VCaP (cell line): ENCODE measurements at regions not wholly inside any gene's neighbourhood (a gene's known extent, or its start where the extent isn't known, plus 50 kb on each side); places are given as distances from the start of the nearest gene placed in this dataset.

Source experiments
- H3K27ac ChIP-seq: fragments of 450-650 bp; 2 replicates; pipeline ENCODE4 v1.5.1; 2017
- TF ChIP-seq, protein P1 (sequence below): fragments of 450-650 bp; conservative IDR thresholded peaks from 2 replicates; pipeline ENCODE4 v1.5.1; 2017; ENCODE audit warnings: mild to moderate bottlenecking, moderate library complexity

DNA sequence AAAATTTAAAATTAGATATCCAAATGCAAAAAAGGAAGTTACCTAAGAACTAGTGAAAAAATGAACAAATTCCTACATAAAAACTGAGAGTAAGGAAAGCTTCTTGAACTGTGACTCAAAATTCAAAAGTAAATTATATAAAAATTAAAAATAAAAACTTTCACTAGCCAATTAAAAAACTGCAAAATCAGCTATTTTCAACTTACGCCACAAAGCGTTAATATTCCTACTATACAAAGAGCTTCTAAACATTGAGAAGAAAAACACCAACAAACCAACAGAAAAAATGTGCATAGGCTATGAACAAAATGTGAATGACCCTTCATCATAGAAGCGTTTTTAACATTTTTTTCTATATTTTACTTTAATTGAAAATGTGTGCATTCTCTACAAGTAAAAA lies 445.7 kb downstream of the CDH2 start:
- no peak overlapping the region for H3K27ac ChIP-seq
- TF ChIP-seq, protein P1, sequence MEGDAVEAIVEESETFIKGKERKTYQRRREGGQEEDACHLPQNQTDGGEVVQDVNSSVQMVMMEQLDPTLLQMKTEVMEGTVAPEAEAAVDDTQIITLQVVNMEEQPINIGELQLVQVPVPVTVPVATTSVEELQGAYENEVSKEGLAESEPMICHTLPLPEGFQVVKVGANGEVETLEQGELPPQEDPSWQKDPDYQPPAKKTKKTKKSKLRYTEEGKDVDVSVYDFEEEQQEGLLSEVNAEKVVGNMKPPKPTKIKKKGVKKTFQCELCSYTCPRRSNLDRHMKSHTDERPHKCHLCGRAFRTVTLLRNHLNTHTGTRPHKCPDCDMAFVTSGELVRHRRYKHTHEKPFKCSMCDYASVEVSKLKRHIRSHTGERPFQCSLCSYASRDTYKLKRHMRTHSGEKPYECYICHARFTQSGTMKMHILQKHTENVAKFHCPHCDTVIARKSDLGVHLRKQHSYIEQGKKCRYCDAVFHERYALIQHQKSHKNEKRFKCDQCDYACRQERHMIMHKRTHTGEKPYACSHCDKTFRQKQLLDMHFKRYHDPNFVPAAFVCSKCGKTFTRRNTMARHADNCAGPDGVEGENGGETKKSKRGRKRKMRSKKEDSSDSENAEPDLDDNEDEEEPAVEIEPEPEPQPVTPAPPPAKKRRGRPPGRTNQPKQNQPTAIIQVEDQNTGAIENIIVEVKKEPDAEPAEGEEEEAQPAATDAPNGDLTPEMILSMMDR, result no peak

DNA sequence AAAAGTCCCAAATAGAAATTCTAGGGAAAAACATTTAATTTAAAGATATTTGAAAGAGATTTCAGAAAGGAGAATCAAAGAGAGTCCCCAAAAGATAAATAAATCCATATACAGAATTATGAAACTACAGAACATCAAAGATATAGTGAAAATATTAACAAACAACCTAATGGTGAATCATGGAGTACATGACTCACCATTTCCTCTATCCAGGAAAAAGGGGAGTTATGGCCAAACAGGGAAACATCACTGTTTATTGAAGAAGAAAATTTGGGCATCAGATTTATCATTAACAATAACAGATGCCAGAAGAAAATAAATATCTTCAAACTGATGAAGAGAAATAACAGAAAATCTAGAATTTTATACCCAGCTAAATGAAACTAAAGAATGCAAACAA lies 448.3 kb downstream of the CDH2 start:
- TF ChIP-seq, protein P1, result no peak
- H3K27ac ChIP-seq, result no peak overlapping the region

DNA sequence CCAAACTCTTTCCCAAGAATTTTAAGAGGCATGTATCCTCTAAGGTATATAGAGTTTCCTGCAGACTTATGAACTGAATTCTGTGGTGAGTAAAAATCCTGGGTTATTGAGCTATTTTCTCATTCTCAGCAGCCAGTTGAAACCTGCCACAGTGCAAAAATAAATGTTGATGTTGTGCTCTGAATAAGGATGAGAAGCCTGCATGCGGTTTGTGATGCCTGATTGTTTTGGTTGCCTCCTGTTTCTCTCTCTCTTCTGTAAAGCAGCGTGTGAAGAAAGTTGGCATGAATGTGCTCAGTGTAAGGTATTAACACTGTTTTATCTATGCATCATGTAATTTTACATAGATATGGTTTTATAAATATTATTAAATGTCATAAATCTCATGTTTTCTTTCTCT lies 452.6 kb downstream of the CDH2 start:
- TF ChIP-seq, protein P1, result no peak
- no peak overlapping the region for H3K27ac ChIP-seq

DNA sequence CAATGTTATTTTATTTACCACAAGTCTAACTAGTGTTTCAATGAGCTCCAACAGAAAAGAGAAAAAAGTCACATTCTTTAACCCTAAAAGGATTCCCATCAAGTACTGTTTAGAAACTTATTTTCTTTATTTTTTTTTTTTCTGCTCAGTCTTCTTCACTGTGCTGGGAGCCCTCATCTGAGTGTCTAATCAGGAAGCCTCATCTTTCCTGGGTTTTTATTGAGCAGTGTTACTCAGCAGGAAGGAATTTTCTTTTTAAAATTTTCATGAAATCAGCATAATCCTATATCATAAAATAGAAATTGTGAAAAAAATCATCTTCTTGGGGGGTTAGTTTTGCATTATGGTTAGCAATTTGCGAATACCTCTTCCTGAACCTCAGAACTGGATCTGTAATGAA lies 453.8 kb downstream of the CDH2 start:
- no peak overlapping the region for H3K27ac ChIP-seq
- TF ChIP-seq, protein P1, result no peak

DNA sequence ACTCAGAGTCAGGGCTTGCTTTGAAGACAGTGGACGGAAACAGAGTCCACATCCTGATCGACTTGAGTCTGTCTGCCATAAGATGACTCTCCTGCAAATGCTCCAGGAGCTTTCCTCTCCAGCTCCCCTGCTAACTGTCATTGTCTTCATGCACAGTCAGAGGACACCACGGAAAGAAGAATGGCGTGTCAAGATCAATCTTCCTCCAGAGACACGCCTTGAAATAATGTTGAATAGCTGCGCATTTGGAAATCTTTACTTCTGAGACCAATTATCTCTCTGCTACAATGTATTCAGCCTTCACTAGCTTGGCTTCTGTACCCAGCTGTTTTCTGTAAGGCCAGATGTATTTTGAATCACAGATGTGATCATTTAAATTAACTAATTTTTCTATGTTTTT lies 457.2 kb downstream of the CDH2 start:
- TF ChIP-seq, protein P1, result no peak
- no peak overlapping the region for H3K27ac ChIP-seq

DNA sequence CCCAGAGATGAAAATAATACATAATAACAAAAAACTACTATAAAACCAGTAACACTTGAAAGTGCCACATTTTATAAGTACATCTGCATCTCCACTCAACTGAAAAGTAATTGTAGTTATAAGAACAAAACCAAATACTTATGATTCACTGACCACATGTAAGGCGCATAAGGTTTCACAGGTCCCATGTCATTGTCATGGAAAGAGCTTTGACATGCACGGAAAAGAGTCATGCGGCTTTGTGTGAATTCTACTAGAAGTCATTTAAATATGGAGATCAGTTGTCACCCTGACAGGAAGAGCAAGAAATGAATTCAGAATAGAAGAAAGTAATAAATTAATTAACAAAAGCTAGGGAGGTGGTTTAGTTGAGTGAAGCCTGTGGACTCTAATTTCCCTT lies 459.1 kb downstream of the CDH2 start:
- TF ChIP-seq, protein P1, result no peak
- no peak overlapping the region for H3K27ac ChIP-seq

DNA sequence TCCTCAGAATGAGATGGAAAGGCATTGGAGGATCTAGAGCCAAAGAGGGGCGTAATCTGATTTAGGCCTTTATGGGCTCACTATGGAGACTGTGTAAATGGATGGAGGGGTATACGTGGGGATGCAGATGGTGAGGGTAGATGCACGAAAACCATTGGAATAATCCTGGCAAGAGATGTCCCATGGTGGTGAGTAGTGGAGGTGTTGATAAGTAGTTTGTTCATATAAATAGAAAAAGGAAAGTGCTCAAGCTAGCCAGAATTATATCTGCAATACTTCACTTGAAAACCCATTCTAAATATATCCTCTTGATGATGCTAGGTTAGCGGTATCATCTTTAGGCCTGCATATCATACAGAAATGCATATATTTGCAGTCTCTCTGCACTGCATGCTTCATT lies 459.7 kb downstream of the CDH2 start:
- no peak overlapping the region for H3K27ac ChIP-seq
- TF ChIP-seq, protein P1, result no peak

DNA sequence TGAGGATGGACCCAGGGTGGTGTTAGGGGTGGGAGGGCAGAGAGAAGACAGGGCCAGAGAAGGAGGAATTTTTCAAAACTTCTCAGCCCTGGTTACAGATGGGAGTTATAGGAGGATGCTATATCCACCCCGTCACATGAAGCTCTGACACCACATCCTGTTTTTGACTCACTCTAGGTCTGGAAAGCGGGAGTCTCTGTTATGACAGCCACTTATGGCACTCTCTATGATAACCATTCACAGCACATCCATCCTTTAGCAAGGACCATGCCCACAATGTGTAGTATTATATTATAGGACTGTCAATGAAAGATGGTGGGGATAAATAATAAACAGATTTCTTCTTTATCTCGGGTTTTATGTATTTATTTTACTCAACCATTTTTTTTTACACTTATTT lies 461.2 kb downstream of the CDH2 start:
- TF ChIP-seq, protein P1, result no peak
- no peak overlapping the region for H3K27ac ChIP-seq
